ENCODE measurements at regions not wholly inside any gene's neighbourhood (a gene's known extent, or its start where the extent isn't known, plus 50 kb on each side); places are given as distances from the start of the nearest gene placed in this dataset.
"Not testable (repeated sequence)": the region's sequence is repeated elsewhere in the genome, so short reads cannot be mapped to it uniquely, and the experiment has no call there.

DNA sequence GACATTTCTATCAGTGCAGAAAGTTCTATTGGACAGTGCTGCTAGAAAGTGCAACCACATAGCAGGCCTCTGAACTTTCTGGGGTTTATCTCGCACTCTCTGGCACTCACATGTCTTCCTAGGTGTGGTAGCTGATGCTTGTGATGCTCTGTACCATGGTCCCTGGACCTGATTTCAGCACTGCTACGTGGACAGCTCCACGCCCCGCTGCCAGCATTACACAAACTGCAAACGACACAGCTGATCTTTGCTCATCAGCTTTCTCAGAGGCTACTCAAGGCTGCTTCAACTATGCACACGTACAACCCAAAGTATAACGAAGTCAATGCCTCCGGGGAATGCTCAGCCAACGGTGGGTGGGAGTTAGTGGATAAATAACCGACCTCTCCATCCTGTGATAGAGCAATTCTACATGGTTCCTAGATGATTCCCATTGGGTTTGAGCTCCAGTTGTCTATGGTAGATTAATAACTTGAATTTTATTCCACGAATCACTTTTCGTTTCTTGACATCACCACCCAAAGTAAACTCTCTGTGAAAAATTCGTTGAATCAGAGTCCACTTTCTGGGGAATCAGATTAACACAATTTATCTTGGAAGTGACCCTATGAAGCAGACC lies 302.5 kb downstream of the ACTR3B start:
- Histone ChIP-seq H3K9me3 (ENCODE audit: control insufficient read depth in 1 of 2, low read length in 2 of 2) (no peaks in the 10 kb centered on the region), H3K27ac (ENCODE audit: low read depth, low read length) (no peak overlapping the region), H3K27me3 (ENCODE audit: insufficient read depth, low read length) (no peaks in the 10 kb centered on the region), H3K36me3 (ENCODE audit: insufficient read depth, low read length) (no peaks in the 10 kb centered on the region), H3K4me1 (ENCODE audit: insufficient read depth, low read length) (no peaks in the 10 kb centered on the region), H3K4me3 (ENCODE audit: low read length in 2 of 2) (no peak overlapping the region)
- Mint-ChIP-seq H3K27me3 (peaks cover 0 to 2% of the 10 kb centered on the region in 2 donors), H3K36me3 (no peaks in the 10 kb centered on the region), H3K9me3 (peaks cover 0 to 6% (median 0%) of the 10 kb centered on the region in 8 donors), H3K4me3 (no peak overlapping the region), H3K4me1 (no peaks in the 10 kb centered on the region), H3K27ac (no peak overlapping the region)
- ChIA-PET POLR2A (ENCODE audit: partially characterized antibody) (no interaction called here), CTCF (ENCODE audit: partially characterized antibody) (no interaction called here)
- no peak for DNase-seq
- intact Hi-C loops (cut with micrococcal nuclease) = no loop called here

- Mint-ChIP-seq H3K4me3 (no peak overlapping the region), H3K36me3 (no peaks in the 10 kb centered on the region), H3K27me3 (no peaks in the 10 kb centered on the region), H3K27ac (no peak overlapping the region), H3K4me1 (no peaks in the 10 kb centered on the region), H3K9me3 (peaks cover 0 to 6% (median 1%) of the 10 kb centered on the region in 8 donors)
- Histone ChIP-seq H3K36me3 (ENCODE audit: insufficient read depth, low read length) (no peaks in the 10 kb centered on the region), H3K4me1 (ENCODE audit: insufficient read depth, low read length) (no peaks in the 10 kb centered on the region), H3K27ac (ENCODE audit: low read depth, low read length) (no peak overlapping the region), H3K9me3 (ENCODE audit: control insufficient read depth in 1 of 2, low read length in 2 of 2) (no peaks in the 10 kb centered on the region), H3K27me3 (ENCODE audit: insufficient read depth, low read length) (no peaks in the 10 kb centered on the region), H3K4me3 (ENCODE audit: low read length in 2 of 2) (no peak overlapping the region)
- ChIA-PET CTCF (ENCODE audit: partially characterized antibody) (no interaction called here), POLR2A (ENCODE audit: partially characterized antibody) (no interaction called here)
- intact Hi-C loops (cut with micrococcal nuclease) = no loop called here
- no peak for DNase-seq
Measured at GRCh38 chr7:153065051-153065450, 305.5 kb downstream of the ACTR3B start.

GRCh38 chr7:153066711-153067110 lies 307.2 kb downstream of the ACTR3B start:
- no peak overlapping the region for H3K27ac Mint-ChIP-seq
- no peaks in the 10 kb centered on the region for H3K27me3 Mint-ChIP-seq
- Histone ChIP-seq H3K27ac (ENCODE audit: low read depth, low read length) (no peak overlapping the region), H3K4me1 (ENCODE audit: insufficient read depth, low read length) (no peaks in the 10 kb centered on the region), H3K36me3 (ENCODE audit: insufficient read depth, low read length) (no peaks in the 10 kb centered on the region), H3K4me3 (ENCODE audit: low read length in 2 of 2) (no peak overlapping the region), H3K9me3 (ENCODE audit: control insufficient read depth in 1 of 2, low read length in 2 of 2) (no peaks in the 10 kb centered on the region), H3K27me3 (ENCODE audit: insufficient read depth, low read length) (no peaks in the 10 kb centered on the region)
- peaks cover 0 to 6% (median 1%) of the 10 kb centered on the region in 8 donors for H3K9me3 Mint-ChIP-seq
- H3K36me3 Mint-ChIP-seq = no peaks in the 10 kb centered on the region
- intact Hi-C loops (cut with micrococcal nuclease) = no loop called here
- ChIA-PET CTCF (ENCODE audit: partially characterized antibody) (no interaction called here), POLR2A (ENCODE audit: partially characterized antibody) (no interaction called here)
- no peak for DNase-seq
- H3K4me1 Mint-ChIP-seq = no peaks in the 10 kb centered on the region
- no peak overlapping the region for H3K4me3 Mint-ChIP-seq

DNA sequence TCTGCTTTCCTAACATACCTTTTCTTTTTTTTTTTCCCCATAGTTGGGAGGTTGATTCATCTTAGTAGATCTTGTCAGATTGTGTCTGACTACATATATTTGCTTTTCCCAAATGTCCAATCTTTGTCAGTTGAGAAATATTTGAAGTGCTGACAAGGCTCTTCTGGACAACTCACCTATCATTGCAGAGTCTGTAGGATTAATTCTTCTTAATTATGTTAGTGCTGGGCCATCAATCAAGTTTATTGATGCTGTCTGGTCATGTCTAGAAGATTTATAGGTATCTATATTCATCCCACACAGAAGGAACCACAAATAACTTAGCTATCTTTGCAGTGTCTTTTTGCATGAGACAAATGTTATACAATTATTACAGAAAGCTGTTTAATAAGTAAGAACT lies 310.6 kb downstream of the ACTR3B start:
- Histone ChIP-seq H3K27me3 (ENCODE audit: insufficient read depth, low read length) (no peaks in the 10 kb centered on the region), H3K27ac (ENCODE audit: low read depth, low read length) (no peak overlapping the region), H3K4me3 (ENCODE audit: low read length in 2 of 2) (no peak overlapping the region), H3K4me1 (ENCODE audit: insufficient read depth, low read length) (no peaks in the 10 kb centered on the region), H3K36me3 (ENCODE audit: insufficient read depth, low read length) (no peaks in the 10 kb centered on the region), H3K9me3 (ENCODE audit: control insufficient read depth in 1 of 2, low read length in 2 of 2) (no peaks in the 10 kb centered on the region)
- no peaks in the 10 kb centered on the region for H3K36me3 Mint-ChIP-seq
- no peak for DNase-seq
- ChIA-PET POLR2A (ENCODE audit: partially characterized antibody) (no interaction called here), CTCF (ENCODE audit: partially characterized antibody) (no interaction called here)
- no peak overlapping the region for H3K27ac Mint-ChIP-seq
- peaks cover 0 to 2% (median 0%) of the 10 kb centered on the region in 8 donors for H3K9me3 Mint-ChIP-seq
- no peak overlapping the region for H3K4me3 Mint-ChIP-seq
- intact Hi-C loops (cut with micrococcal nuclease) = no loop called here
- H3K27me3 Mint-ChIP-seq = no peaks in the 10 kb centered on the region
- H3K4me1 Mint-ChIP-seq = no peaks in the 10 kb centered on the region

GRCh38 chr7:153072806-153073205 lies 313.3 kb downstream of the ACTR3B start:
- peaks cover 0 to 3% (median 0%) of the 10 kb centered on the region in 8 donors for H3K9me3 Mint-ChIP-seq

DNA sequence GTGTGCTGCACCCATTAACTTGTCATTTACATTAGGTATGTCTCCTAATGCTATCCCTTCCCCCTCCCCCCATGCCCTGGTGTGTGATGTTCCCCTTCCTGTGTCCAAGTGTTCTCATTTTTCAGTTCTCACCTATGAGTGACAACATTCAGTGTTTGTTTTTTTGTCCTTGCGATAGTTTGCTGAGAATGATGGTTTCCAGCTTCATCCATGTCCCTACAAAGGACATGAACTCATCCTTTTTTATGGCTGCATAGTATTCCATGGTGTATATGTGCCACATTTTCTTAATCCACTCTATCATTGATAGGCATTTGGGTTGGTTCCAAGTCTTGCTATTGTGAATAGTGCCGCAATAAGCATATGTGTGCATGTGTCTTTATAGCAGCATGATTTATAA lies 316.7 kb downstream of the ACTR3B start:
- H3K36me3 Mint-ChIP-seq; CTCF ChIA-PET (ENCODE audit: partially characterized antibody): not testable (repeated sequence)

More at GRCh38 chr7:153072806-153073205, 313.3 kb downstream of the ACTR3B start:
- no peaks in the 10 kb centered on the region for H3K9me3 ChIP-seq (ENCODE audit: control insufficient read depth in 1 of 2, low read length in 2 of 2)
- intact Hi-C loops (cut with micrococcal nuclease) = no loop called here
- POLR2A ChIA-PET (ENCODE audit: partially characterized antibody) = no interaction called here
- Mint-ChIP-seq H3K27me3 (no peaks in the 10 kb centered on the region), H3K4me1 (no peaks in the 10 kb centered on the region), H3K27ac (no peak overlapping the region), H3K36me3 (no peaks in the 10 kb centered on the region), H3K4me3 (no peak overlapping the region)
- CTCF ChIA-PET (ENCODE audit: partially characterized antibody) = no interaction called here
- DNase-seq = no peak
- H3K36me3 ChIP-seq (ENCODE audit: insufficient read depth, low read length) = no peaks in the 10 kb centered on the region
- H3K4me1 ChIP-seq (ENCODE audit: insufficient read depth, low read length) = no peaks in the 10 kb centered on the region
- no peak overlapping the region for H3K4me3 ChIP-seq (ENCODE audit: low read length in 2 of 2)
- H3K27me3 ChIP-seq (ENCODE audit: insufficient read depth, low read length) = no peaks in the 10 kb centered on the region
- H3K27ac ChIP-seq (ENCODE audit: low read depth, low read length) = no peak overlapping the region

GRCh38 chr7:153081496-153081895 lies 321.9 kb downstream of the ACTR3B start:
- H3K9me3 ChIP-seq (ENCODE audit: control insufficient read depth in 1 of 2, low read length in 2 of 2) = no peaks in the 10 kb centered on the region
- intact Hi-C loops (cut with micrococcal nuclease) = no loop called here
- H3K27ac ChIP-seq (ENCODE audit: low read depth, low read length) = no peak overlapping the region
- H3K27me3 ChIP-seq (ENCODE audit: insufficient read depth, low read length) = no peaks in the 10 kb centered on the region
- Mint-ChIP-seq H3K36me3 (no peaks in the 10 kb centered on the region), H3K9me3 (peaks cover 0 to 3% (median 0%) of the 10 kb centered on the region in 8 donors), H3K27ac (no peak overlapping the region), H3K27me3 (no peaks in the 10 kb centered on the region), H3K4me1 (no peaks in the 10 kb centered on the region), H3K4me3 (no peak overlapping the region)
- H3K36me3 ChIP-seq (ENCODE audit: insufficient read depth, low read length) = no peaks in the 10 kb centered on the region
- CTCF ChIA-PET (ENCODE audit: partially characterized antibody) = no interaction called here
- no peaks in the 10 kb centered on the region for H3K4me1 ChIP-seq (ENCODE audit: insufficient read depth, low read length)
- no peak for DNase-seq
- POLR2A ChIA-PET (ENCODE audit: partially characterized antibody) = no interaction called here
- no peak overlapping the region for H3K4me3 ChIP-seq (ENCODE audit: low read length in 2 of 2)

More for the DNA sequence above, 316.7 kb downstream of the ACTR3B start:
- H3K4me1 Mint-ChIP-seq; H3K36me3 ChIP-seq (ENCODE audit: insufficient read depth, low read length); H3K27ac Mint-ChIP-seq; H3K27ac ChIP-seq (ENCODE audit: low read depth, low read length); POLR2A ChIA-PET (ENCODE audit: partially characterized antibody); H3K27me3 ChIP-seq (ENCODE audit: insufficient read depth, low read length); H3K4me1 ChIP-seq (ENCODE audit: insufficient read depth, low read length); DNase-seq; H3K4me3 ChIP-seq (ENCODE audit: low read length in 2 of 2); H3K27me3 Mint-ChIP-seq; H3K9me3 Mint-ChIP-seq; H3K9me3 ChIP-seq (ENCODE audit: control insufficient read depth in 1 of 2, low read length in 2 of 2); H3K4me3 Mint-ChIP-seq; intact Hi-C loops (cut with micrococcal nuclease): not testable (repeated sequence)

DNA sequence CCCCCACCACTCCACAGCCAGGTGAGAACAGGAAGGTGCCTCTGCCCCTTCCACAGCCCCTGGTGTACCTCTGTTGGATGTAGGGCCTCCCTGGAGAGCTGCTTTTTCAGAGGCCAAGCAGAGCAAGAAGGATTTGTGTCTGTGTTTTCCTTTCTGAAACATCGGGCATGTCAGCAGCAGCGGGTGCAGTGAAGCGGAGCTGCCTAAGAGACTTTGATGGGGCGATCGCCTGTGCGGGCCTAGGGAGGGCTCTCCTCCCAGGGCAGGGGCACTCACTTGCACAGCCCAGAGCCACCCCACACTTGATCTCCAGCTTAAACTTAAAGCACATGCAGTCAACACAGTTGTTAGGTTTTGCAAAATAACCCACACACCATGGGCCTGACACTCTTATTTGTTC lies 324.7 kb downstream of the ACTR3B start:
- CTCF ChIA-PET (ENCODE audit: partially characterized antibody) = no interaction called here

More for the DNA sequence above, 324.7 kb downstream of the ACTR3B start:
- POLR2A ChIA-PET (ENCODE audit: partially characterized antibody) = no interaction called here
- Mint-ChIP-seq H3K27me3 (no peaks in the 10 kb centered on the region), H3K27ac (no peak overlapping the region), H3K9me3 (no peaks in the 10 kb centered on the region), H3K4me1 (no peaks in the 10 kb centered on the region), H3K36me3 (no peaks in the 10 kb centered on the region), H3K4me3 (no peak overlapping the region)
- no peaks in the 10 kb centered on the region for H3K9me3 ChIP-seq (ENCODE audit: control insufficient read depth in 1 of 2, low read length in 2 of 2)
- no peak for DNase-seq
- H3K27ac ChIP-seq (ENCODE audit: low read depth, low read length) = no peak overlapping the region
- H3K27me3 ChIP-seq (ENCODE audit: insufficient read depth, low read length) = no peaks in the 10 kb centered on the region
- H3K4me1 ChIP-seq (ENCODE audit: insufficient read depth, low read length) = no peaks in the 10 kb centered on the region
- H3K36me3 ChIP-seq (ENCODE audit: insufficient read depth, low read length) = no peaks in the 10 kb centered on the region
- H3K4me3 ChIP-seq (ENCODE audit: low read length in 2 of 2) = no peak overlapping the region
- intact Hi-C loops (cut with micrococcal nuclease) = no loop called here

Data from CD4-positive, alpha-beta memory T cell (primary cell).